ENCODE measurements at regions not wholly inside any gene's neighbourhood (a gene's known extent, or its start where the extent isn't known, plus 50 kb on each side); places are given as distances from the start of the nearest gene placed in this dataset.

GRCh38 chr3:132189601-132190000 is 127.6 kb upstream of the ACP3 start:
- no peak for DNase-seq (ENCODE audit: low read depth in 2 of 2)

- no peak for DNase-seq (ENCODE audit: low read depth in 2 of 2)
These were observed 121.1 kb upstream of the ACP3 start for GRCh38 chr3:132196113-132196512.

GRCh38 chr3:132198516-132198915 is 118.7 kb upstream of the ACP3 start:
- no peak for DNase-seq (ENCODE audit: low read depth in 2 of 2)

GRCh38 chr3:132199451-132199850 is 117.8 kb upstream of the ACP3 start:
- DNase-seq (ENCODE audit: low read depth in 2 of 2), result no peak

- DNase-seq (ENCODE audit: low read depth in 2 of 2), result no peak
These were observed 114.6 kb upstream of the ACP3 start for GRCh38 chr3:132202586-132202985.

GRCh38 chr3:132203889-132204596 is 113.2 kb upstream of the ACP3 start:
- DNase-seq (ENCODE audit: low read depth in 2 of 2), result no peak

- no peak for DNase-seq (ENCODE audit: low read depth in 2 of 2)
These were observed 111.6 kb upstream of the ACP3 start for GRCh38 chr3:132205609-132206008.

GRCh38 chr3:132209855-132210254 is 107.4 kb upstream of the ACP3 start:
- no peak for DNase-seq (ENCODE audit: low read depth in 2 of 2)

- DNase-seq (ENCODE audit: low read depth in 2 of 2), result peak in 1 of 2 donors; percentile 4
These were observed 106.5 kb upstream of the ACP3 start for GRCh38 chr3:132210476-132211346.

- DNase-seq (ENCODE audit: low read depth in 2 of 2), result no peak
These were observed 105.3 kb upstream of the ACP3 start for GRCh38 chr3:132211896-132212295.

GRCh38 chr3:132218817-132219755 is 98.1 kb upstream of the ACP3 start:
- no peak for DNase-seq (ENCODE audit: low read depth in 2 of 2)

GRCh38 chr3:132220986-132221385 is 96.2 kb upstream of the ACP3 start:
- DNase-seq (ENCODE audit: low read depth in 2 of 2), result no peak

GRCh38 chr3:132222868-132223538 is 94.2 kb upstream of the ACP3 start:
- no peak for DNase-seq (ENCODE audit: low read depth in 2 of 2)

GRCh38 chr3:132225664-132226063 is 91.5 kb upstream of the ACP3 start:
- no peak for DNase-seq (ENCODE audit: low read depth in 2 of 2)

GRCh38 chr3:132228923-132229322 is 88.3 kb upstream of the ACP3 start:
- DNase-seq (ENCODE audit: low read depth in 2 of 2), result no peak

- DNase-seq (ENCODE audit: low read depth in 2 of 2), result no peak
These were observed 87.6 kb upstream of the ACP3 start for GRCh38 chr3:132229641-132230040.

GRCh38 chr3:132230156-132231000 is 86.8 kb upstream of the ACP3 start:
- no peak for DNase-seq (ENCODE audit: low read depth in 2 of 2)

GRCh38 chr3:132231633-132232032 is 85.6 kb upstream of the ACP3 start:
- DNase-seq (ENCODE audit: low read depth in 2 of 2), result no peak

GRCh38 chr3:132232231-132232792 is 84.9 kb upstream of the ACP3 start:
- no peak for DNase-seq (ENCODE audit: low read depth in 2 of 2)

Measured in stimulated activated CD4-positive, alpha-beta T cell treated with anti-CD3 and anti-CD28 coated beads, Interleukin-1b, Interleukin-23, amount 100 ng/mL, for 1 hour (primary cell).